Cardiac muscle cell (in vitro differentiated cells and primary cell): ENCODE measurements at regions not wholly inside any gene's neighbourhood (a gene's known extent, or its start where the extent isn't known, plus 50 kb on each side); places are given as distances from the start of the nearest gene placed in this dataset.

Experiments
- DNase-seq, 2 donors: peaks; one replicate each; pipeline versions ENCODE4 v3.0.0 to v3.0.0-alpha.2; 2010 to 2017; ENCODE audit warnings: low read depth in 1 of 2, low spot score in 1 of 2
- H3K27ac ChIP-seq: fragments of 200-600 bp; sonication (generic); 2 replicates; pipeline ENCODE4 v1.5.1; 2016
- H3K27me3 ChIP-seq: fragments of 200-600 bp; sonication (generic); 2 replicates; pipeline ENCODE4 v1.6.0; 2016; ENCODE audit warnings: control low read depth
- H3K36me3 ChIP-seq: fragments of 200-600 bp; sonication (generic); 2 replicates; pipeline ENCODE4 v1.5.1; 2016; ENCODE audit warnings: control low read depth
- H3K4me1 ChIP-seq: fragments of 200-600 bp; sonication (generic); 2 replicates; pipeline ENCODE4 v1.8.1; 2017; ENCODE audit warnings: low read depth, mild to moderate bottlenecking, mixed run types
- H3K4me3 ChIP-seq: fragments of 200-600 bp; sonication (generic); 2 replicates; pipeline ENCODE4 v1.5.1; 2016; ENCODE audit warnings: mild to moderate bottlenecking
- H3K9me3 ChIP-seq: fragments of 200-600 bp; sonication (generic); 2 replicates; pipeline ENCODE4 v1.5.1; 2017; ENCODE audit warnings: low read depth, mild to moderate bottlenecking, control low read depth
- CTCF ChIP-seq: IDR thresholded peaks from 2 replicates; pipeline ENCODE4 v1.5.1; 2012; ENCODE audit warnings: low read depth, mild to moderate bottlenecking, low read length

- no peak for DNase-seq
- no peaks in the 10 kb centered on the region for H3K27me3 ChIP-seq
- H3K4me3 ChIP-seq = no peak overlapping the region
- H3K9me3 ChIP-seq = no peaks in the 10 kb centered on the region
- no peaks in the 10 kb centered on the region for H3K36me3 ChIP-seq
- no peak for TF ChIP-seq CTCF
- no peaks in the 10 kb centered on the region for H3K4me1 ChIP-seq
- H3K27ac ChIP-seq = no peak overlapping the region
These were observed 304.6 kb upstream of the CDH11 start for GRCh38 chr16:65426484-65426883.

- no peaks in the 10 kb centered on the region for H3K36me3 ChIP-seq
- H3K9me3 ChIP-seq = no peaks in the 10 kb centered on the region
- no peak for TF ChIP-seq CTCF
- peak in 1 of 2 donors; percentile 15 for DNase-seq
- no peak overlapping the region for H3K27ac ChIP-seq
- no peaks in the 10 kb centered on the region for H3K4me1 ChIP-seq
- no peaks in the 10 kb centered on the region for H3K27me3 ChIP-seq
- no peak overlapping the region for H3K4me3 ChIP-seq
These were observed 301.1 kb upstream of the CDH11 start for GRCh38 chr16:65422934-65423333.

- no peaks in the 10 kb centered on the region for H3K27me3 ChIP-seq
- H3K4me3 ChIP-seq = no peak overlapping the region
- no peaks in the 10 kb centered on the region for H3K4me1 ChIP-seq
- TF ChIP-seq CTCF = no peak
- no peaks in the 10 kb centered on the region for H3K36me3 ChIP-seq
- no peaks in the 10 kb centered on the region for H3K9me3 ChIP-seq
- no peak for DNase-seq
- H3K27ac ChIP-seq = no peak overlapping the region
These were observed 299.7 kb upstream of the CDH11 start for GRCh38 chr16:65421596-65421995.

- Histone ChIP-seq H3K9me3 (no peaks in the 10 kb centered on the region), H3K27me3 (no peaks in the 10 kb centered on the region), H3K4me3 (no peak overlapping the region), H3K36me3 (no peaks in the 10 kb centered on the region), H3K4me1 (no peaks in the 10 kb centered on the region), H3K27ac (no peak overlapping the region)
- TF ChIP-seq CTCF = no peak
- no peak for DNase-seq
These were observed 296.6 kb upstream of the CDH11 start for GRCh38 chr16:65418435-65418834.

GRCh38 chr16:65415460-65415859 is 293.6 kb upstream of the CDH11 start:
- Histone ChIP-seq H3K27me3 (no peaks in the 10 kb centered on the region), H3K4me3 (no peak overlapping the region), H3K27ac (no peak overlapping the region), H3K36me3 (no peaks in the 10 kb centered on the region), H3K4me1 (no peaks in the 10 kb centered on the region), H3K9me3 (no peaks in the 10 kb centered on the region)
- peak in 1 of 2 donors; percentile 15 for DNase-seq
- TF ChIP-seq CTCF = no peak
